ENCODE measurements at regions not wholly inside any gene's neighbourhood (a gene's known extent, or its start where the extent isn't known, plus 50 kb on each side); places are given as distances from the start of the nearest gene placed in this dataset.

GRCh38 chr1:37392051-37392450, 82.3 kb upstream of the ZC3H12A start:
- TF ChIP-seq CTCF (IDR thresholded peaks at IDR 0.05): no peak
- no peak for TF ChIP-seq USF2 (IDR thresholded peaks at IDR 0.05; ENCODE audit: borderline replicate concordance, low read depth, low read length)
- TF ChIP-seq NFIC (IDR thresholded peaks at IDR 0.05; ENCODE audit: borderline replicate concordance): no peak
- TF ChIP-seq EP300 (IDR thresholded peaks at IDR 0.05; ENCODE audit: borderline replicate concordance in 1 of 2, low read depth in 1 of 2, low read length in 1 of 2): no peak
- no peak for TF ChIP-seq MAX (IDR thresholded peaks at IDR 0.05; ENCODE audit: low read depth)

All from SK-N-SH (cell line).